GM20431 (cell line): ENCODE measurements at regions not wholly inside any gene's neighbourhood (a gene's known extent, or its start where the extent isn't known, plus 50 kb on each side); places are given as distances from the start of the nearest gene placed in this dataset.

Experiments used
- in situ Hi-C: fragments of 300-500 bp; cut with MseI, MboI; formaldehyde crosslinking; loops from one replicate; pipeline ENCODE4 v1.15.0; 2020; ENCODE audit warnings: low sequenced_read_pairs; ENCODE audit not compliant: unreplicated experiment

DNA sequence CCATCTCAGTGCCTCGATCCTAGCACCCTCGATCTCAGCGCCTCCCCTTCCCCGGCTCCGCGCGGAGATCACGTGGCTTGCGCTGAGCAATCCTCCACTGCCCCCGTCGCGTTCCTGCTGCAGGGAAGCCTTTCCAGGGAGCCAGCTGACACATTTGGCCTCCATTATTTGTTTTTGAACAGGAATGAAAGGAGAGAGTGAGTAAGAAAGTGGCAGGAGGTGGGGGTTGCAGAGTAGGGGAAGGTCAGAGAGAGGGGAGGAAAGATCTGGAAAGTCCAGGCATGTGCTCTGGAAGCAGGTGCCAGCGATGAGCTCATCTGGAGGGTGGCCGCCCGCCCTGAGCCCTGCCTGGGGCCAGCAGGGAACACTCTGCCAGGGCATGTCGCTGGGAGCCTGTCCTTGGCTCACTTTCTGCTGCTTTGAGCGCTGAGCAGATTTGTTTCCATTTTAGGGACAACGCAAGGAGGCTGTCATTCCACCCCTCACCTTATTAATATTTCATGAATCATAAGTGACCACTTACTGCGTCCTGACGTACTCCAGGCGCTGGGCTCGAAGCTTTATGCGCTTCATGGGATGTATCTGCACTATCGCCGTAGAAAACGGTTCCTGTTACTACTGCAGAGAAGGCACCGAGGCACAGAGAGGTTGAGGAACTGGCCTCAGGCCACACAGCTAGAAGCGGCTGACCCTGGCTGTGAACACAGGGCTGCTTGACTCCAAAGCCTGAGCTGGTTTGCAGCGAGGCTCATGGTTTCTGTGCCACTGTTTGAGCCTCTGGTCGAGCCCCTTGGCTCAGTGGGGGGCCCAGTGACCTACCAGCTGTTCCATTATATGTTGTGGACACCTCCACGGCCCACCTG is 283.1 kb downstream of the SEC14L1 start:
- in situ Hi-C loops = loop anchor here (10.0 kb wide), 1 partner anchor 71 kb away; no protein-coding TSS in a partner anchor

DNA sequence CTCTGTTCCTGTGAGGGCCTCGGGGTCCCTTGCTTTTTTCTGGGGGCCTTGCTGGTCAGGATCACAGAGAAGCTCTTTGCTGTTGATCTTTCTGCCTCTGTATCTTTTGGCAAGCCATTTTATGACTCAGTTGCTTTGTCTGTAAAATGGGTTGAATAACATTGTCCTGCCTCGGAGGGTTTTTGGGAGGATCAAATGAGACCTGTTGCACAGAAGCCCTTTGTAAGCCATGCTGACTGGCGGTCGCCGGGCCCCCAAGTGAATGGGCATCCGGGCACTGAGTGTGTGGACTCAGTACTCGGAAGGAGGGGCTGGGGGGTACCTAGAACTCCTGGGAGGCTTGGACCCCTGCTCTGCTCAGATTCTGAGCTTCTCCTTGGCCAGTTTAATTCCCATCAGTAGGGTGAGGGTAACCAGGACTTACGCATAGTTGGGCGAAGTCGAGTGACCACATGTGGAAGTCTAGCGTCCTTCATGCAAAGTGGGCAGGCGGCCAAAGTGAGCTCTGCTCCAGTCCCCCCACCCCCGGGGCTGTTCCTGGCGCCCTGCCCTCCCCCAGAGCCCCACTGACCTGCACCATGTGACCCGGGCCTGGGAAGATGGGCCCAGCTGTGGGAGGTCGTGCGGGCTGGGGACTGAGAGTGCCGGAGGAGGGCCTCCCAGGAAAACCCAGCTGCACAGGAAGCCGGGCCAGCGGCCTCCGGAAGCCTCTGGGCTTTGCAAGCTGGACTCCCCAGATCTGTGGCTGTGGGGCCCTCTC is 284.0 kb downstream of the SEC14L1 start:
- in situ Hi-C loops = loop anchor here (10.0 kb wide), 1 partner anchor 70 kb away; no protein-coding TSS in a partner anchor

DNA sequence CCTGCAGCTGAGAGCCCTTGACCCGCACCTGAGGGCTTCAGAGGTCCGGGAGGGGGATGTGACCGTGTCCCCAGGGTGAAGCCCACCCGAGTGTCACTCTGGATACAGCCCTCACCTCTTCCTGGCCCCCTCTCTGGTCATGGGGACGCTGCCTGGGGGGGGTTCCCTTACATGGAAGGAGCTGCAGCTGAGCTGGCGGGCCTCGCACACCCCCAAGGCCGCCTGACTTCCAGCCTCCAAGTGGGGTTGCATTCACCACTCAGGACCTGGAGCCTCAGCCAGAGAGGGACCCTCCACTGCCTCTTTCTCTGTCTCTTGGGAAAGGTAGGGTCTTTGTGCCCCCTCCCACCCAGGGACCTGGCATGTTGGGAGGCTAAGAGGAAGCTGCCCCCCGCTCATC is 284.6 kb downstream of the SEC14L1 start:
- in situ Hi-C loops = loop anchor here (10.0 kb wide), 1 partner anchor 69 kb away; no protein-coding TSS in a partner anchor

DNA sequence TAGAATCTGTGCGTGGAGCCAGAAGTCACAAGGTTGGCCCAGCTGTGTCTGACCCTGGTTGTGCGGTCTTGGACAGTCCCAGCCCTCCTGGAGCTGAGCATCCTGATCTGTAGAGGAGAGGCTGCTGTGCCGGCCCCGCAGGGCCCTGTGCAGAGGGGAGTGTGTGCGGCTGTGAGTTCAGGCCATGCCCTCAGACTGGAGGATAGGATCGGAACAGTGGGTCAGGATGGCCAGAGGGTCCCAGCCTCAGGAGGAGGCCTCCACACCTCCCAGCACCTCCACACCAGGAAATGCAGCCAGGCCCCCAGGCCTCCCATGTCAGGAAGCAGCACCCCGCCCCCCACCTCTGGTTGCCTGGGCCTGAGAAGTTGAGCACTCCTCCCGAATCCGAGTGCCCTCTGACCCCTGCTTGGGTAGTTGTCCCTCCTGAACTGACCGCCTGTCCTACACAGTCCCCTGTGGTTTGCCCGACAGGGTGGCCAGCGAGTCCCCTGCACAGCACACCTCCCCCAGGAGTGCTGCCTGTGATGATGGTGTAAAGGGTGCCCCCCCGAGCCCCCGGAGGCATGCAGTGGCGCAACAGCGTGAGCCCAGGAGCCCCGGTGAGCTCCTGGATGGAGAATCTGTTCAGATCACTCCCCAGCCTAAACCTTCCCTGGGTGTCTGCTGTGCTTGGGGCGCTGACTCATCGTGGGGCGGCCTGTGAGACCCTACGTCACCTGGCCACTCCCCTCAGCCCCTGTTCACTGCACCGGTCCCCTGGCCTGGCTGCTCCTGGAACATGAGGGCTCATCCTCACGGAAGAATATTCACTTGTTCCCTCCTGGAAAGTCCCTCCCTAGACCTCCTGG is 285.2 kb downstream of the SEC14L1 start:
- in situ Hi-C loops = loop anchor here (10.0 kb wide), 1 partner anchor 69 kb away; no protein-coding TSS in a partner anchor

DNA sequence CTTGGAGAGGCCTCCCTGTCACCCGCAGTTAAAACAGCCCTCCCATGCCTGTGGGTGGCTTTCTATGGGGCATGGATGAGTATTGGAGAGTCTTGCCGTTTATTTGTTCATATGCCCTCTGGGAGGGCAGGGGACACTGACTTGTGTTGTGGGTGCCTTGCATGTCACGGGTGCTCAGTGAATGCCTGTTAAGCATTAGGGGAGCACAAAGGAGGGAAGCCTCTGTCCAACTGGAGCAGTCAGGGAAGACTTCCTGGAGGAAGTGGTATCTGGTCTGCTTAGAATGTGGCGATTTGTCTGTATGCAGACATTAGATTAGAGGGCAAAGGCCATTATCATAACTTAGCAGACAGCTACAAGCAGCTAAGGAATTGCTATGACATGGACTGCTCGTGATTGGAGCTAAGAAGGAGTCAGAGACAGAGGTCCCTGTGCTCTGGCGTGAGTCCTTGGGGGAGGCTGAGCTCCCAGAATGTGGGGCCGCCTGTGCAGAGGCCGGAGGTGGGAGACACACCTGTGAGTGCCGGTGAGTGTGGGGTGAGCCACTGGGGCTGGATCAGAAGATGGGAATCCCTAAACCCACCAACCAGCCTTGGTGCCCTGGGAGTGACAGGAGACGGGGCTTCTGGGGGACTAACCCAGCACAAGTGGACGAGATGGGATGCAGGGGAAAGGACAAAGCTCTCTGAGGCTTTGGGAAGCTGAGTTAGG is 286.1 kb downstream of the SEC14L1 start:
- in situ Hi-C loops = loop anchor here (10.0 kb wide), 1 partner anchor 68 kb away; no protein-coding TSS in a partner anchor

DNA sequence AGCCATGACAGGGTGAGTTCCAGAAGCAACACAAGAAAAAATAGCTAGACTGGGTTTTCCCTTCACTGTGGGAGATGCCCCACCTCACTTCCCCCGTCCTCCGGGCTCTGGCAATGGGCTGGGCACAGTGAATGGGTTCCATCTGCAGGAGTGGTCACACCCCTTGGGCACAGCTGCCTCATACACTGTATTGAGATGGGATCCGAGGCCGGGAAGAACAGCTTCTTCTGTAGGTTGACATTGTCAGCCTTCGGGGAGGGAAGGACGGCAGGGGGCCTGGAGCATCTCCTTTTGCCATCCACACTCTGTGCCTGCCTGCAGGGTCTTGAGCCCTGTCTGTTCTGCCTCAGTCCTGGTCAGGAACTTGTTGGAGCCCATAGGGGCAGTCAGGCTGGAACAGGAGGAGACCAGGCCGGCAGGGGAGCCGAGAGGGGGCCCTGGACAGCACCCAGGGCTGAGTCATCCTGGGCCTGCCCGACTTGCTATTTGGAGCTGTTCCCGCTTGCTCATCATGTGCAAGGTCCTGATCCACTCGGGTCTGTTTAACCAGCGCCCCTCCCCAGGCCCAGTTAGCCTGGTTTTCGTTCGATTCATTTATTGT is 286.7 kb downstream of the SEC14L1 start:
- in situ Hi-C loops = loop anchor here (10.0 kb wide), 1 partner anchor 67 kb away; no protein-coding TSS in a partner anchor

DNA sequence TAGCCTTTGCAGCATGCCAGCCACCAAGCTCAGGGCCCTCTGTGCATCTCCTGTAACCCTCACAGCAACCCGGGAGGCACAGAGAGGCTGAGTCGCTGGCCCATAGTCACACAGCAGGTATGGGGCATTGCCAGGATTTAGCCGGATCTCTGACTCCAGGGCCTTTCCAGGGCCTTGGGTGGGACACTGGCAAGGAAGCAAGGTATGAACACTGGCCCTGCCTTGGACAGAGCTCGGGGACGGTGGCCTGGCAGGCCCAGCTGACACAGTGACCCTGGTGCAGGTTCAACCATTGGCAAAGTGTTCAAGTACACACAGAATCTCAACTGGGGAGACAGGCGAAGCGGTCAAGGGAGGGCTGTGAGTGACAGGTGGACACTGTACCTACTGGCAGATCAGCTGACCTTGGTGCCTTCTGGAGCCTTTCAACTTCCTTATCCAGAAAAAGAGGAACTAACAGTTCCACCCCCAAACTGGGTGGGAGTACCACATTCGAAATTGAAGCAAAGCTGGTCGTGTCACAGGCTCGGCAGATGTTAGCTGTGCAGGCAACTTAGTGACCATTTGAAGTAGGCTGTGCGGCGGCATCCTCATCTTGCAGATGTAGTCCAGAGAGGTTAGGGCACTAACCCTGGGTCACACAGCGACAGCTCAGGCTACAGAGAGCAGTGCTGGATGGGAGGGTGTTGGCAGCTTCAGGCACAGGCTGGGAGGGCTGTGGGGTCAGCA is 287.4 kb downstream of the SEC14L1 start:
- in situ Hi-C loops = loop anchor here (10.0 kb wide), 1 partner anchor 67 kb away; no protein-coding TSS in a partner anchor

DNA sequence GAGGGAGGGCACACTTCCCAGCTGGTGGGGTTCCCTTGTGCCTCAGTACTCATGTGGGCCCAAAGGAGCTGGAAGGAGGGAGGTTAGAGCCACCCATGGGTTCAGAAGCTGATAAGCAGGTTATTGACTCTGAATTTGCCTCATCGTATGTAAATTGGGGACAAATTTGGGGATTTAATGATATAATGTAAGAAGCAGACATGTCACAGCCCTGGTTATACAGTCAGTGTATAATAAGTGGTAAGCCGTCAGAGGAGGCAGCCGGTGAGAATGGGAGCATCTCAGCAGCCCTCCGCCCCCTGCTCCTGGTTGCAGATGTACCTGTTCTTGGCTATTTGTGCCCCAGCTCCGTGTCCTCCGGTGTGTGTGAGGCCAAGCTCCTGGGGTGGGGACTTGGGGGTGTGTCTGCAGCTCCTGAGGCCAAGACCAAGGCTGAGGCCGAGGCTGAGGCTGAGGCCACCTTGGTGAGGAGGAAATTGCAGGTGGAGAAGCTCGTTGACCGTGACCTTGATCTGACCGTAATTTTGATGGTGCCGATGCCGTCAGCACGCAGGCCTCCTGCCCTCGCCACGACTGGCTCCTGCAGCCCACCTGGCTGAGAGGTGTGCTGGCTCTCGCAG is 288.1 kb downstream of the SEC14L1 start:
- in situ Hi-C loops = loop anchor here (10.0 kb wide), 1 partner anchor 66 kb away; no protein-coding TSS in a partner anchor

DNA sequence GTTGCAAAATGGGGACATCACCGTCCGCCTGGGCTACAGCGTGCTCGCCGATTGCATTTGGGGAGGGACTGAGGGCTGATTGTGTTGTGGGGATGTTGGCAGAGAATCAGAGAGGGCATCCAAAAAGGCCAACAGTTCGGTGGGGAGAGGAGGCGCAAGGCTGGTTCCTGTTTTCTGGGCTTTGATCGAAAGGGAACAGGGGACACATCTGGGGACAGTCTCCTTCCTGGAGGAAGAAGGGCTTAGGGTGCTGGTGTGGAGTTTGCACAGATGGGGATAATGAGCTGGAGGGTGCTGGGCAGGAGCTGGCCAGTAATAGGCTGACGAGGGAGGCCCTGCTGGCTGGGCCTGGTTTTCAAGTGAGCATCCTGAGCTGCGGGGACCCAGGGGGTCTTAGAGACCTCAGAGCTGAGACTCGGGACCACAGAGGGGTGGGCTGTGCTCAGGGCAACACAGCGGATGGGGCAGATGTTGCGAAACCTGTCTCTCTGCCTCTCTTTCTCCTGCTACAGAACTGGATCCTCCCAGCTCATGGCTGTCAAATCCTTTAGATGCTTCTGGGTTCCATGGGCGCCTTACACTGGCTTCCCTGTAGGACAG is 288.7 kb downstream of the SEC14L1 start:
- in situ Hi-C loops = loop anchor here (10.0 kb wide), 1 partner anchor 65 kb away; no protein-coding TSS in a partner anchor

DNA sequence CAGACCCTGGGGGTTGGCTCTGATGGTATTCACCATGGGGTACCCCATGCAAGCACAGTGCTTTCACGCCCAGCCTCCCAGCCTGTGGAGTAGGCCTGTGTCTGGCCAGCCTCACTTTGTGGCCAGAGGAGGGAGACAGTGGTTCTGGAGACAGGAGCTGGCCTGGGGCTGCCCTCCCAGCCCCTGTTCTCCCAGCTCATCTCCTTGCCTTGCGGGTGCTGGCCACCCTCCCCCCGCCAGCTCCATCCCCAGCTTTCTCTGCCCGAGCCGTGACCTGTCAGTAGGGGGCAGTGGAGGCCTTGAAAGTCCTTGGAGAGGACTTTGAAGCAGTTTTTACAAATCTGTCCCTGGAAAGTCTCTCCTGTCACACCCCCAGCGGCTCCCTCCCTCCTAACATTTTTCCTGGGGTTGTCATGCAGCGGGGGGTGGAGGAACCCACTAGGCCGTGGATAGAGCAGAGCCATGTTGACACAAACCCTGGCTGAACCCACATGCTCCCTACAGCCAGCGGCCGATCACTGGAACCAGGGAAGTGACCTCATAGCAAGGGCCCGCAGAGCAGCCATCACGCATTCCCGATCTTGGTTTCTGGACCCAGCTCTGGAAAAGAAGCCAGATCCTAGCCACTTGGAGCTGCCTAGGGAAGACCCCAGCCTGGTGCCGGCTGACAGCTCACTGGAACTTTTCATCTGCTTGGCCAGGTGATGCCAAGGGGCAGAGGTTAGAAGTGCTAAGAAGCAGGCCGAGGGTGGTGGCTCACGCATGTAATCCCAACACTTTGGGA is 289.4 kb downstream of the SEC14L1 start:
- in situ Hi-C loops = loop anchor here (10.0 kb wide), 1 partner anchor 65 kb away; no protein-coding TSS in a partner anchor

DNA sequence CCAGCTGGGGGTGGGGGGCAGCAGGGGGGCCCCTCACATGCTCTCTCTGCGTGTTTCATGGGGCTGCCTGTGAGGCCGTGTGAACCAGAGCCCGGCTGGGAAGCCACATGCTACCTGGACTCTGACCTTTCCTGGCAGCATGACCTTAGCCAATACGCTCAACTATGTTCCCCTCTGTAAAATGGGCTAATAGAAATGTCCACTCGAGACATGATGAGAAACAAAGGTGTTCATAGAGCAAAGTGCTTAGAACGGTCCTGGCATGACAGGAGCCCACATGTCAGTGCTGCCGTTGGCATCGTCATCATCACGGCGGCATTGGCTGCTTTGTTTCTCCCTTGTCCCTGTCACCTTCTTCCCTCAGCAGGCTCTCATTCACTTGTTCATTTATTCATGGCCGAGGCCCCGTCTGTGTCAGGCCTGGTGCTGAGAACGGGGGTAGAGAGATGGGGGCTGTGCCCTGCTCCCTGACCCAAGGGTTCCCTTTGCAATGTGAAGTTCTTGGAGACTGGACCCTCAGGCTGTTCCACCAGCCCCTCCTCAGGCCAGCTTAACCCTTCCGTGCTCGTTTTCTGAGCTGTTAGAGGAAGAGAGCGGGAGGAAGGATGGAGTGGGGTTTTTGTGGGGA is 291.4 kb downstream of the SEC14L1 start:
- in situ Hi-C loops = no loop called here

DNA sequence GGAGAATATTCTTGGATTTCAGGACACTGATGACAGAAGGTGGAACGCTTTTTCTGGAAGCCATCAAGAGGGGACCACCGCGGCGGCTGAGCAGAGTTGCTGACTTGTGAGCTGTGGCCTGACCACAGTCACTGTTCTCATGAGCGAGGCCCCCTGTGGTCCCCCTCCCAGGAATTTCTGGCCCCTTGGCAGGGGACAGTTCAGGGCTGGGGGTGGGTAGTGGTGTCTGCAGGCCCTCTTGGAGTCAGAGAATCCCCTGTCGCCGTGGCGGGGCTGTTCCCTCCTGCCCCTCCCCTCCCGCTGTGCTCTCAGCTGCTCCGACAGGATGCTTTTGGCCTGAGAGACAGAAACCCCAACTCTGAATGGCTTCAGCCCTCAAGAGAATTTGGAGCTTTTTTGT is 292.0 kb downstream of the SEC14L1 start:
- in situ Hi-C loops = no loop called here

DNA sequence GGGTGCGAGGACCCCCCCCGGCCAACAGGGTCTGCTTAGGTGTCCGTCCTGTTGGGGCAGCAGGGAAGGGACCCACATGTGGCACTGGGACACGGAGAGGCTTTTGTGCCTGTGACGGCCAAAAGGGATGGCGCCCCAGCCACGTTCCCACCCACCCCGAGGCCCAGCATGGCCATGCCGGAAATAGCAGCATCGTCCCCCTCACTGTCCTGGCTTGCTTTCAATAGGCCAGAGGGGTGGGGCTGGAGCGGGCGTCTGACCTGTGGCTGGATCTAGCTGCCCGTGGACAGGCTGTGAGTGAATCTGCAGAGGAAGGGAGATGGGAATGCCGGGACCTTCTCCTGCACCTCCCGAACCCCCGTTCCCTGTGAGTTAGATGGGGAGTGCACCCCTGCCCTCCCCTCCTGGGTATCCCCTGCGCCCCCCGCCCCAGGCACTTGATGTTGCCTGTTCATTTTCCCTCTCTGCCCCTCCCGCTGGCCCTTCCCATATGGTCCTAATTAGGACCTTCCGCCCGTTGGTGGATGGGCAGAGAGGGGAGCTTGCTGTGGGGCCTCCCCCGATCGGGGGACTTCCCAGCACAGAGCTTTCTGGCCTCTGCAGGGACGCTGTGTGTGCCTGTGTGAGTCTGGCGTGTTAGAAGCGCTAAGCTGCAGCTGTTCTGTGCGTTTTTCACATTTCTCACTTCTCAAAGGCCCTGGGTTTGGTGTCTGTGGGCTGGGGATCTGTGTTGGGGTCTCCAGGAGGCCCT is 292.8 kb downstream of the SEC14L1 start:
- in situ Hi-C loops = no loop called here

DNA sequence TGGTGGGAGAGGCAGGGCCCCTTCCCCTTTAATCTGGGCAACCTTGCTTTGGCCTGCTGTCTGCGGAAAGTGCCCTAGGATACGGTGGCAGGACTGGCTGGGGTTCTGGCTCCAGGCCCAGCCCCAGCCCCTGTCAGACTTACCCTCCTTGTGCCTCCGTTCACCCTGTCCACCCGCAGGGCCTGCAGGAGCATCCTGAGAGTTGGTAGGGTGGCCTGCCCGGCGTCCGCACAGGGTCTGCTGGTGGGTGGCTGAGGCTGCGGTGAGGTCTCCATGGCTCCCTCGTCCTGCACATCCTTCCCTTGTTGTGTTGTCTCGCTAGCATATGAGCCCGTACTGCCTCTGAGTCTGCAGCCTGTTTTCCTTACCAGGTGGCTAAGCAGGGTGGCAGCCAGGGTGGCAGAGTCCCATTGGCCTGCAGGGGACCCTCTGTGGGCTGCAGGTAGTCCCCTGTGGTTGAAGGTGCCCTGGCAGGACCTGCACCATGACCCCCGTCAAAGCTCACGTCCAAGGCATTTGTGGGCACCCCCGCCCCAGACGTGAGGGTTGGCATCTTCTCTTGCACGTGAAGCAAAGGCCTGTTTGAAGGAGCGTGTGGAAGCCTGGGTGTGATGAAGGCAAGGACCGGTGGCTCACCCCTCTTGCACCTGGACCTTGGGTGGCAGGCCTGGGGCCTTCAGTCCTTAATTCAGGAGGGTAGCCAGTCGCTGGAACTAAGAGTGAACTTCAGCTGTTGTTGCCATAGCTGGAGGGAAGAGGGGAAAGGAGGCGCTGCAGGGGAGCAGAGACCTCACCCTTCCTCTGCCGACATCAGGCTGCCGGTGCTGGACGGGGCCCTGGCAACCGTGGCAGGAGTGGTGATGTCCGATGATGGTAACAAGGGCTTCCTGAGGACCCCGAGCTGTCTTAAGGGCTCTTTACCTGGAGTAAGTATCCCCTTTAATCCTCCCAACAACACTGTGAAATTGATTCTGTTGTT is 293.7 kb downstream of the SEC14L1 start:
- in situ Hi-C loops = no loop called here
